NCI-H1417 treated with DMSO at 0.1 percent for 48 hours (cell line): ENCODE measurements at regions not wholly inside any gene's neighbourhood (a gene's known extent, or its start where the extent isn't known, plus 50 kb on each side); places are given as distances from the start of the nearest gene placed in this dataset.
"Not testable (repeated sequence)": the region's sequence is repeated elsewhere in the genome, so short reads cannot be mapped to it uniquely, and the experiment has no call there.

Source experiments
- DNase-seq: peaks from one replicate; lab custom pipeline; 2025; lab: John Stamatoyannopoulos, UW

DNA sequence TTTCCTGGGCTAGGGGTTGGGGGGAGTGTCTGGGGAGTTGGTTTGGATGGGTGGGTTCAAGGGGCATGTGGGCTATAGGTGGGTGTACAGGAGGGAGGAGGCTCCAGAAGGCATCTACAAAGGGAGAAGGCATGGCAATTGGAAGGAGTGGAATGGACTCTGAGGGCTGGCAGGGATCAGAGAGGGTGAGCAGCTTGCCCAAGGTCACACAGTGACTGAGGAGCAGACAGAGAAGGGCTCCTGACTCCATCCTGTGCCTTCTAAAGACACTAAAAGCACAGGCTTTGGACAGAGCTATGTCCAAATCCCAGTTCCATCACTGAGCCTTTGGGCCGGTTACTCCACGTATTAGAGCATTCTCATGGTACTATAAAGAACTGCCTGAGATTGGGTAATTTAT, 151.8 kb downstream of the PTPRU start:
- DNase-seq, result no peak

DNA sequence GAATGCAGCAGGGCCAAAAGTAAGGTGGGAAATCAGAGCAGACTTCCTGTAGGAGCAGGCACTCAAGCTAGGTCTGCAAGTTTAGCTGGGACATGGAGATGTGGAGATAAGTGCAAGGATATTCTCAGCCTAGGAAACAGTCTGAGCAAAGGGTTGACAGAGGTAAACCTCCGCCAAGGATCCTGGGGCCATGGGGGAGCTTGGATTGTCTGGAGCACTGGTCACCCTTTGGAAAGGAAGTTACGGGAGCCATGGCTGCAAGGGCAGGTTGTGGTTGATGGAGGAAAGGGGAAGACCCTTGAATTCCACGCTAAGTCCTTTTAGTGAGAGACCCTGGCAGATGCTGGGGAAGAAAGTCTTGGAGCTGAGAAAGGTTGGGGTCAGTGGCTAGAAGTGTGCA, 150.9 kb downstream of the PTPRU start:
- no peak for DNase-seq

DNA sequence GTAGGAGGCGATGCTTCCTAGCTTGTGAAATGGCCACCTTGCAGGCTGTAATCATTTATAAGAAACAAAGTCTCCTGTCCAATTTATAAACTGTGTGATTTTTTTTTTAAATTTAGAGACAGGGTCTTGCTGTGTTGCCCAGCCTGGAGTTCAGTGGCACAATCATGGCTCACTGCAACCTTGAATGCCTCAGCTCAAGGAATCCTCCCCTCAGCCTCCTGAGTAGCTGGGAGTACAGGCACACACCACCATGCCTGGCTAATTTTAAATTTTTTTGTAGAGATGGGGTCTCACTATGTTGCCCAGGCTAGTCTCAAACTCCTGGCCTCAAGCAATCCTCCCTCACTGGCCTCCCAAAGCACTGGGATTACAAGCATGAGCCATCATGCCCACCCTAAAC, 150.1 kb downstream of the PTPRU start:
- not testable (repeated sequence) for DNase-seq

GRCh38 chr1:29385966-29386365, 149.6 kb downstream of the PTPRU start:
- no peak for DNase-seq

- no peak for DNase-seq
These were observed 148.2 kb downstream of the PTPRU start for GRCh38 chr1:29384496-29385015.

DNA sequence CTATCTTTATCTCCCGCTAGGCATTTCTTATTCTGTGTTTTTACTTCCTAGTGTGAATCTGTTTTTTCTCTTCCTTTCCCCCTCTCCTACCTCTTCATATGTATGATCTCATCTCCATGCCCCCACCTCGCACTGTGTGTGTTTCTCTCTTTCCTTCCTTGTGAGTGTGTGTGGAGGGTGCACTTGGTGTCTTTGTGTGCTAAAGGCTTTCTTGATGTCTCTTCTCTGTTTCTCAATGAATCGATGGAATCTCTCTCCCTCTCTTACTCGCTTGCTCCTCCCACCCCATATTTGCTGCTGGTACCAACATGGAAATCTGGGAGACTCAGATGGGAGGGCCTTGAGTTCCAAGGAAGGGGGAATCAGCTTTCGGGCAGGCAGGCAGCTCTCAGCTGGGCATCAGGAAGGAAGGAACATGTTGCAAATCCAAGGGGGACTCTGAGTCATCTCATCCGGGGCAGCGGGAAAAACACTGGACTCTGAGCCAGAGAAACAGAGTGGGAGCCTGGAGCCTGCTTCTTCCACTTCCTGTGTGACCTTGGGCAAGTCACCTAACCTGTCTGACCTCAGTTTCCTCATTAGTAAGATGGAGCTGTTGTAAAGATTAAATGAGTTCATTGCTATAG, 147.5 kb downstream of the PTPRU start:
- DNase-seq, result no peak

- no peak for DNase-seq
These were observed 146.8 kb downstream of the PTPRU start for GRCh38 chr1:29382851-29383745.

DNA sequence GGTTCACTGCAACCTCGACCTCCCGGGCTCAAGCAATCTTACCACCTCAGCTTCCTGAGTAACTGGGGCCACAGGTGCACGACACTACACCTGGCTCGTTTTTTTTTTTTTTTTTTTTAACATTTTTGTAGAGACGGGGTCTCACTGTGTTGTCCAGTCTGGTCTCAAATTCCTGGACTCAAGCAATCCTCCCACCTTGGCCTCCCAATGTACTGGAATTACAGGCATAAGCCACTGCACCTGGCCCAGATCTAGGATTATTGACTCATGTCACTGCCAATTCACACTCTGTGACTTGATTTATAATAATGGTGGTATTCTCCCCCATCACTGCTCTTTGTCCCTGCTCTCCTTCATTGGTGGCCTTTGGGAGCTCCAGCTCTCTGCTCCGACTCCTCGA, 145.1 kb downstream of the PTPRU start:
- DNase-seq, result no peak

- DNase-seq, result no peak
These were observed 144.2 kb downstream of the PTPRU start for GRCh38 chr1:29380532-29380931.

DNA sequence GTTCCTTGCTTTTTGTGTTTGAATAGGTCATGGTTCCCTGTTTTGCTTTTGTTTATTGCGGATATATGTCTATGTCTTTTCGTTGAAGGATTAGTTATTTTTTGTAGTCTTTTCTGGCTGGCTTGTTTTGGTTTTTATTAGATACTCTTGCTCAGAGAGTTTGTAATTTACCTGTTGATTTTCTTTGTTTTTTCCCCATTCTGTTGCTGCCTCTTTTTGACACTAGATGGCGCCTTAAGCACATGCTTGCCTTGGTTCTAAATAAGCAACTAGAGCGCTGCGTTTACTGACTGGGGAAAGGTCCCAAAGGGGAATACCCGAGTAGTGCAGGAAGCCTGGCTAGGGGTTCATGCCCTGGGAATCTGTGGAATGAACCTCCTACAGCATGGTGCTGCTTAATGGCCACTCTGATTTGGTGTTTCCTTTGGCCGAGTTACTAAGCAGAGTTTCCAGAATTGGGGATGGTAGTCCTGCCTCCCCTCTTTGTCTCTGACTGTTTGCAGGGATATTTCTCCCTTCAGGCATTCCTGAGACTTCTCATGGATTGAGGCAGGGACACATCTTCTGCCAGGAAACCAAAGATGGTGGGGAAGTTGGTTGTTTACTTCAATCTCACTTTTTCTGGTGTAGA, 143.2 kb downstream of the PTPRU start:
- no peak for DNase-seq
